ENCODE measurements at regions not wholly inside any gene's neighbourhood (a gene's known extent, or its start where the extent isn't known, plus 50 kb on each side); places are given as distances from the start of the nearest gene placed in this dataset.
"Not testable (repeated sequence)": the region's sequence is repeated elsewhere in the genome, so short reads cannot be mapped to it uniquely, and the experiment has no call there.

DNA sequence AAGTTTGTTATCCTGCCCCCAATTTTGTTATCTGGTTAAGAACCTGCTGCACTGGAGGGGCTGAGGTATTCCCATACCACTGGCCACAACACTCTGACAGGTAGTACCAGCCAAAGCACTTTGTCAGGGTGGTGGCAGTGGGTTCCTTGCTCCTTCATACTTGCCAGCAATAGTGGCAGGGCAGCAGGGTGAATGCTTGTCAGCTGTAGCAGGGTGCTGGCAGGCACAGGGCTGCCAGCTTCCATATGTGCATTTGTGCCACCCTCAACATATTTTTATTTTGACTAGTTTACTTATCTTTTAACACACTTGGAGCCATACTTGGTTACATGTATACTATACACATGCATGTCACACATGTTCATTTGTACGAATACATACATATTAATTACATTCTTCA, 294.0 kb upstream of the VWC2 start:
- DNase-seq (ENCODE audit: low read depth): no peak

DNA sequence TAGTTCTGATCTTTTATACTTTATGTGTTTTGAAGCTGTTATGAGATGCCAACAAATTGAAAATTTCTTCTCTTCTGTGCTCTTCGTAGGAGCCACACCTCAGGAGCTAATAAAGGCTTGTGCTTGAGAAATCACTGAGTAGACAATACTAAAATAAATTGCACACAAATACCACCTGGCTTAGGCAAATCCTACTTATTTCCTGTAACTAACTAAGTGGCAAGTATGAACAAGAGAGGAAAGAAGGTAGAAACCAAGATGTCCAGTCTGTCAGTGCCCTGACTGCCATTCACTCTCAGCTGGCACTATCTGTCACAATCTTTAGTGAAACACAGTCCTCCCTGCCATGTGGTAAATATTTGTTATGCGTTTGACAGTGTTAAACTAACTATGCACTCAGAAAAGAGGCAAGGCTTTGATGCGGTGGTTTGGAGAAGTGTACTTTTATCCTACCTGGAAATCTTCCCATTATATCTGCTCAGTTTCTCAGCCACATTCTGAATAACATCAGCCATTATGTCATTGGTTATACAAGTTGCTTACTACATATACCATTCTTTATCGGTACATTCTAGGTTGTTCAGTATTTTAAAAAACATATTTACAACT, 293.4 kb upstream of the VWC2 start:
- DNase-seq (ENCODE audit: low read depth): no peak

DNA sequence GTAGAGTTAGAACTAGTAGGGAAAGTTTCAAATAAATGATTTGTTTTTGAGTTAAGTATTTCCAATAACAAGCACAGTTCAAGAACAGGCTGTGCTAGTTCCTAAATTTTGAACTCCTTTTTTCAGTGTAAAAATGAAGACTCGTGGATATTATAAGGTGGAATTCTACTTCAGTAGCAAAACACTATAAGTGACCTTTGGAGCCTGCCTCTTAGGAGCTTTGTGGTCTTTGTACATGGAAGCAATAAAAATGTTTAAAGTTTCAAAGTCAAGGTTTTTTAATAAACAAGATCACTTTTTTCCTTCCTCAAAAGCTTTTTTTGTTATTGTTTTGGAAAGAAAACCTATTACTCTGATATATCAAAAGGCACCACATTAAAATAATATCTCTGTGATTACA, 292.4 kb upstream of the VWC2 start:
- DNase-seq (ENCODE audit: low read depth): no peak

DNA sequence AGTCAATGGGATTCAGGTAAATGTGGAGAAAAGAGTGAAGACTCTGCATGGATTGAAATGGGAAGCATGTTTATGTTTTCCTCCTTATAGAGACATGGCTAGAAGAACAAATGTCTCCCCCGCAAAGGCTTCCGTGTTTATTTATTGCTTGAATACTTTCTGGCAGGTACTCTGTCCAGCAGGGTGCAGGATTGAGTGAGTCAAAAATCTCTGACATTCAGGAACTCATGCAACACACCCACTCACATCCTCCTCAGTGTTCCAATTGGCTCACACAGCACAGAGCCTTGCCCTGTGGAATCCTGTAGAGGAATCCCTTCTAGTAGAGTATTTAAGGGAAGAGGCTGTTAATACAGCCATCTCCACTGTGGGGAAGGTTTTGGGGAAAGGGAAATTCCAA, 290.3 kb upstream of the VWC2 start:
- peak; percentile 9 for DNase-seq (ENCODE audit: low read depth)

DNA sequence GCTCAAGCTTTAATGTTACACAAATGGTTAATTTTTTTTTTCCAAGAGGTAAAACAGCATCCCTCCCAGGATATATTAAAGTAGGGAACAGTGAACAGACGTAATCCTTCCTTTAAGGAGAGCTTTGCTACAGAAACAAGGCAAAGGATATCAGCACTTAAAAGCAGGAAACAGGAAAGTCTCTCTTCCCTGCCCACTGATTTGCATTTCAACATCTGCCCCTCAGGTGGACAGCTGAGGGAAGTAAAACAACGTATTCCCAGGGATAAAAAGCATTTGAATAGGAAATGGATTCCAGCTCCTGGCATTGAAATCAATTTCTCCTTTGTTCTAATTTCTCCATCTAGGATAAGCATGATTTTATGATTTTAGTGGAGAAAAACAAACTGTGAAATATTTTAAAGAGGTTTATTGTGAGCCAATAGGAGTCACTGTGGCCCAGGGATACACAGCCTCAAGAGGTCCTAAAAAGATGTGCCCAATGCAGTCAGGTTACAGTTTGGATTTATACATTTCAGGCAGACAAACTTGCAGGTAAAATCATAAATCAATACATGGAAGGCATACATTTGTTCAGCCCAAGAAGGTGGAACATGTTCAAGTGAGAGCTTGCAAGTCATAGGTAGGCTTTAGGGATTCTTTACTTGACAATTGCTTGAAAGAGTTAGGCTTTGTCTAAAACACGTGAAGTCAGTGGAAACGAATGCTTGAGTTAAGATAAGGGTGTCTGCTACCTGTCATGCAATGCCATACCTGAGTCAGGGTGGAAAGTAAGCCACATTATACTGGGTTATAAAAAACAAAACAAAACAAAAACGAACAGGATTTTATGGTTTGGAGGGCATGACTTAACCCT, 286.2 kb upstream of the VWC2 start:
- DNase-seq (ENCODE audit: low read depth): no peak

DNA sequence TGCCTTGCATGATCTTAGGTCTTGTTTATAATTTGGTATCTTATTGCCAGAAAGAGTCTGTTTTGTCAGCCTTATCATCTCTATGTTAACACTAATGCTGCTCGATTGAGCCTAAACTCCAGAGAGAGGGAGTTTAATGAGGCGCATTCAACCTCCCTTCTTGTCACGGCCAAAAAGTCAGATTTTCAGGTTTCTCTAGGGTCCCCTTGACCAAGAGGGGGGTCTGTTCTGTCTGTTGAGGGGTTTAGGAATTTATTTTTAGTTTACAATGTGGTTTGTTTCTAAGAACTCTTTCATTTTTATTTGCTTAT, 285.7 kb upstream of the VWC2 start:
- no peak for DNase-seq (ENCODE audit: low read depth)

DNA sequence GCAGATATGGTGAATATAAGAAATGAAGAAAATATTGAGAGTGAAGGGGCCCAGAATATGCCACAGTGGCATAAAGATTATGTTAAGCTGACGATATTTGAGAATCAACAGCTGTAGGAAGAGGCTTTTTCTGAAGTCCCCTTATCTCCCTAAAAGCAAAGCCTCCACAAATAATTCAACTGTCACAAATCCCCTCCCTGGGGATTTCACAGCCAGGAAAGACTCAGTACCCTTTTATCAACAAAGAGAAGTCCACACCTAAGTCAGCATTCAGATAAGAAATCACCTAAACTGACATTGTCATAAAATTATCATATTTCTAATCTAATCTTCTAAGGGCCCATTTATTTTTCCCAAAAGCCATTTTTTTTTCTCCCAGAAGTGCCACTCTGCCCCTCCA, 284.9 kb upstream of the VWC2 start:
- DNase-seq (ENCODE audit: low read depth): no peak

DNA sequence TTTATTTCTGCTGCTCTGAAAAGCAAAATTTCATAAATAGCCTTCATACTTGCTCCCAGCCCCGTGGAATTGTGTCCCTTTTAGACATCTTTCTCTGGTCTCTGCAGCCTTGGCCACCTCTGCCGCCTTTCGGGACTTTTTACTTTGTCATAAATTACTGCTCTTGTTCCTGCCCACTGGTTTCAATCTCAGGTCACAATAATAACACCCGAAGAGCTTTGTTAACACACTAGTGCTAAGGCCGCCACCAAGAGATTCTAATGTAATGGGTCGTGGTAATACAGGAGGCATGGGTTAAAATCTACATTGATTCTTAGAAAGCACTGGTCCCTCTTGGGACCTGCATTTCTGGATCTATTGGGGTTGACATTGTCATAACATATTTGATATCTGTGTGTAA, 276.0 kb upstream of the VWC2 start:
- DNase-seq (ENCODE audit: low read depth): no peak

DNA sequence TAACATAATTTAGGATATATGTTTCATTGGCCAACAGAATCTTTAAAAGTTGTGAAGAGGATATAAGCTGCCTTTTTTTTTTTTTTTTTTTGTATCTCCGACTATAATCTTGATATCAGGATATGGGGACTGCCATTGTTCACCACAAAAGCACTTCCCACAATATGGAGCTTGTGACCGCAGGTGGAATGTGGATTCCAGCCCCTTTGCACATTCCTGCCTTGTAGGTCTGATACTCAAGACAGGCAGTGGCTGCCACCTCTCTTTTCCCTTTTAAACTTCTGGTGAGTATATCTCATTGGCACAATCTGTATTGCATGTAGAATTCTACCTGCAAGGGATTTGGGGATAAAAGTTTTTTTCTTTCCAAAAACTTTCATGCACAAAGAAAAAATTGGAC, 272.7 kb upstream of the VWC2 start:
- DNase-seq (ENCODE audit: low read depth): no peak

DNA sequence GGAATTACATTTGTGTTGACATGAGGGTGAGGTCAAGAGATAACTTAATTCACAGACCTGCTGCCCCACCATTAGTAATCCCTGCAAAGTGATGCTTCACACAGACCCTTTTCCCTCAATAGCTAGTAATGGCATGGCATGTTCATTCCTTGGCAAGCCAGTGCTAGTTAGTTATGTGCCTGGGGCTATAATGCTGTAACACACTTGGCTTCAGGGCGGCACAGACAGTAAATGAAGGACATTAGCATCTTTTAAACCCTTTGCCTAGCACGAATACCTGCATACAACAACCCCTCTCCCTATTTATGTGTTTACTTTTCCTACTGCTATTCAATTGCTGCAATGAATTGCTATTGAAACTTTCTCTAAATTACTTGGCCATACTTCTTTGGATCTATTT, 266.2 kb upstream of the VWC2 start:
- DNase-seq (ENCODE audit: low read depth): not testable (repeated sequence)

DNA sequence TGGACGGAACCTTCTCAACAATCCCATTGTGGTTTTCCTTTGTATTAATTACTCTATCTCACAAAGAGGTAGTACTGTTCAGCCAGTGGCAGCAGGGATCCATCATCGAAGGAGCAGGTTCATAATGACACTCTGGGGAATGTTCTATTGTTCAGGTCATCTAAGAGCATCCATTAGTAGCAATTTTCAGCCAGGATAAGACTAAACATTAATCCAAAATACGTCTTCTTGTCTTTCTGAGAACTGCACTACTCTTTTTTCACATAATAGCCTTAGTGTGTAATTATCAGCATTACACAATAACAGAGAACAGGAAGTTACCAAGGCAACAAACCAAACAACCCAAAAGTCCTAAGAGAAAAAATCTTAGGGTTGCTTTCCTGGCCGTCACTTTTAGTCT, 259.5 kb upstream of the VWC2 start:
- no peak for DNase-seq (ENCODE audit: low read depth)

DNA sequence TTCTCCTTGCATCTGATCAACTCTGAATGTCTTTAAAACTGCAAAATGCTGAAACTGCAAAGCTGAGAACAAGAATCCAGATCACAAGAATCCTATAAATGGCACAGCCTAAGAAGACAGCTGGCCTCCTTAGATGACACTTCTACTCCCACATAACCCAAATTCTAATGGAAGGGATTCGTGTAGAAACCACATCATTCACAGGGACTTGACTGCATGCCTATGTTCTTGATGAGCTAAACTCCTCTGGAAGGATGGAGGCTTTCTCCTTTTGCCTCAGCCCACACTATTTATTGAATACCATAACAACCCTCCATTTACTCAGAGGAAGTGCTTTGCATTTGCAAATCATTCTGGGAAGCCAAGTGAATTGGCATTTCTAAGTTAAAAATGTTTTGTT, 252.5 kb upstream of the VWC2 start:
- no peak for DNase-seq (ENCODE audit: low read depth)

DNA sequence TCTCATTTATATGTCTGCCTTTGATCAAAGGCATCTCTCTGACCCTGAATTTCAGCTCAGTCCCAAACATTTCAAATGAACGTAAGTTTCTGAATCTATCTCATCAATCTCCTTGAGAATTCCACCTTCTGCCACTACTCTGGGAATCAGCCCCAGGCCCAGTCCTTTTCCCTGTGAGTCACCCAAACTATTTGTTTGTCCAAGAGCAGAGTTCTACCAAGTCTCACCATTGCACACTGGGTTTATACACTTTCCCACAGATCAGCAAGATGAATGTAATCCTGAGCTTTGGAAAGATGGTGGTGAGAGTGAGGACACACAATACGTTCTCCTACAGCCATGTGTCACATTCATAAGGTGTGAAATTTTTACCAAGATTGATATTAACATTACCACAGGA, 251.3 kb upstream of the VWC2 start:
- peak; percentile 2 for DNase-seq (ENCODE audit: low read depth)

DNA sequence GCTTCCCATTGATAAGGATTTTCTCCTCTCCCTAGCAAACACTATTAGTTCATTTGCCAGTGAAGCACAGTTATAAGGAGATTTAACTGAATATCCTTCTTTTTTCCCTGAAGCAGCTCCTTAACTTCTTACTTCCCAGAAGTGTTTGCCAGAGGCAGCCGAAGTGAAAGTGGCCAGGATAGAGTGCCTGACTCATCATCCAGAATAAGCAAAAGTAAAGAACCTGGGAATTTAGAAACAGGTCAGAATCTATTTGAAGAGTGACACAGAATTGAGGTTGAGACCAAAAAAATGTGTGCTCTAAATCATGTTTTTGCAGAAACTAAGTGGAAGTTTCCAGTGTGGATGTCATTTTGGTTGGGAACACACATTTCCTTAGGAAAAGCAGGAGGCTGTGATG, 249.6 kb upstream of the VWC2 start:
- peak; percentile 1 for DNase-seq (ENCODE audit: low read depth)

DNA sequence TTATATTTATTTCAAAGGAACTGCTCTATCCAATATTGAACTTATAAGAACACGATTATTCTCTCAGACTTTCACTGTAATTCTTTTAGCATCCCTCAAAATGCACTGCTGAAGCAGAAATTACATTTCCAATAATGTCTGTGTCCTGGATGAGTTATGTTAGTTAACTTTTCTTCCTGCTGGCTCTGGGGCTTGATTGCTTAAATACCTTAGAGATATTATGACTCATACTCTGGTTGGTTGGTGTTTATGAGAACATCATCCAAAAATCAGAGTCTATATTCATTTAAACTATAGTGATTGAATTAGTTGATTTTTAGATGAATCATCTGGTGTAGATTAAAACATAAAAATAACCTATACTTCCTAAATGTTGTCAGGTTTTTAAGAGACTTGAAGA, 246.3 kb upstream of the VWC2 start:
- DNase-seq (ENCODE audit: low read depth): no peak

DNA sequence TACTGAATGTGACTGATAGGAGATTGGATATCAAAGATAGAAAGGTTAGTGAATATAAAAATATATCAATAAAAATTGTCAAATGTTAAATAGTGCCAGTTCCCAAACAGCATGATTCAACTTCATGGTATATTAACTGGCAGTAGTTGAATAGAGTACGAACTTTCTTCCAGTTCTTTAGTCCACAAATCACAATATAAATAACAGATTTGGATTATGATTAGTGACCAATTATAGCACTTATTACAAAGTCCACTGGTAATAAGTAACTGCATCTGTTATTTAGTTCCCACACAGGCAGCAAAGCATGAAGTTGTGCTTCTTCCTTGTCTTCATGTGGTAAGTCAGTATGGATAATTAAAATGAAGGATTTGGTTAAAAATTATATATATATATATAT, 243.0 kb upstream of the VWC2 start:
- DNase-seq (ENCODE audit: low read depth): no peak

DNA sequence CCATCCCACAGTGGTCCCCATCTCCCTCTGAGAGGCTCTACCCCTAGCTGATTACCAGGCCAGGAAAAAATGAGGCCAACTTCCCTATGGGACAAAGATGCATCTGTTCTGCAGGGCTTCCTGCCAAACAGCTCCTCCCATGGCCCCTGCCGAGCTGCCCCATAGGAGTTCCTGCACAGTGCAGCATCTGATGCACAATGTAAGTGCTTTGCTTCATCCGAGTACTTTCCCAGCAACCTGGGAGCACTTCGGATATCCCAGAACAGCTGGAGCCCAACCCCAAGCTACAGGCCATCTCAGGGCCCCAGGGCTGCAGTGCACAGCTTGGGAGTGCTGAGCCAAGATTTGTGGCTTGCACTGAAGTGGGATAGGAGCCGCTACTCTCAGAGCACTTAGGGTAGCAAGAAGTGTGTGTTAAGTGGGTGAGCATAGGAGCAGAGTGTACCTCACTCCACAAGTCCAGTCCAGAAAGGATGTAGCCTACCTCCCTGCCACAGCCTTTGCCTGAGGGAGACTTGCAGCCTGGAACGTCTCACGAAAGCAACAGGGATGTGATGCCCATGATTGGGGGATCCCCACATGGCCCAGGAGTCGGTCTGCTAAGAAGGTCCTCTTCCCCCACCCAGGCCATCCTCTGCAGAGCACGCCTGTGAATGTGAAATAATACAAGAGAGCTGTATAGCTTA, 209.6 kb upstream of the VWC2 start:
- no peak for DNase-seq (ENCODE audit: low read depth)

DNA sequence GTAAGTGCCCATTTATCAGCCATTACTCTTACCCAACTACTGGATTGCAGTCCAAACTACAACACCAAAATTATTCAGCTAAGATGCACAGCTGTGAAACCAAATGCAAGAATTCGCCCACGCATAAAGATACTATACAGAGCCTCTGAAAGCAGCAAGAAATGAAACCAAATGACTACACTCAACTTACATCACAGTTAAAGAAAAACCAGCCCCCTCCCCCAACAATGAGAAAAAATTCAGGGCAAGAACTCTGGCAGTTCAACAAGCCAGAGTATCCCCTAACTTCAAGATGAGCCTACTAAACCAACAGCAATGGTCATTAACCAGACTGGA, 209.1 kb upstream of the VWC2 start:
- DNase-seq (ENCODE audit: low read depth): no peak

DNA sequence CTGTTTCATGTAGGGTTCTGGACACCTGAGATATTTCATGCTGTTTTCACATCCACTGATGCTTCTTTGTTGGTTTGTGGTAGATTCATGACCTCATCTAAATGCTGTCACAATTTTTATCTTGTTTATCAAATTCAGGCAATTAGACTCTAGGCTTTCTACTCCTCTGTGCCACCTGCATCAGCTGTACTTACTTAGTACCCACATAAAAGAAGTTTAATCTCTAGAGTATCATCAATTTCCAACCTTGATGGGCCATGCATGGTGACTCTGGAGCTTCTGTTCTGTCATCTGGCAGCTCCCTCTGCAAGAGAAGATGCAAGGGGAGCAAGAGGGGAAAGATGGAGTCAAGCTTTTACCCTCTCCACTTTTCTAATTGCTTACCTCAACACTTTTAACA, 195.9 kb upstream of the VWC2 start:
- DNase-seq (ENCODE audit: low read depth): no peak

DNA sequence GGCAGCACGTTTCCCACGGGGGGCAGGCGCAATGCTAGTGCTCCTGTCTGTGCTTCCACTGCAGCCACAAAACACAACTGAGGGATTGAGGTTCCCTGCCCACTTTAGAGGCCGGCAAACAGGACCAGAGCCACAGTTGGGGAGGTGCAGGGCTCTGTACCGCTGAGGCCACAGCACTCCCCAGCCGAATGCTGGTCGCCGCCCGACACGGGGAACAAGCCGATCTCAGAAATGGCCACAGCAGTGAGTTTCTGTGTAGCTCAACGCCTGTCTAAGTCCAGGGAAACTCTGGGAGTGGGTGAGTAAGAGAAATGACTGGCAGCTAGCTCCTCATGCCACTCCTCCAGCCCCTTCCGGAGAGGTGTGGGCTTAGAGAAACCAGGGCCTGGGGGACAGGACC, 194.0 kb upstream of the VWC2 start:
- DNase-seq (ENCODE audit: low read depth): no peak

DNA sequence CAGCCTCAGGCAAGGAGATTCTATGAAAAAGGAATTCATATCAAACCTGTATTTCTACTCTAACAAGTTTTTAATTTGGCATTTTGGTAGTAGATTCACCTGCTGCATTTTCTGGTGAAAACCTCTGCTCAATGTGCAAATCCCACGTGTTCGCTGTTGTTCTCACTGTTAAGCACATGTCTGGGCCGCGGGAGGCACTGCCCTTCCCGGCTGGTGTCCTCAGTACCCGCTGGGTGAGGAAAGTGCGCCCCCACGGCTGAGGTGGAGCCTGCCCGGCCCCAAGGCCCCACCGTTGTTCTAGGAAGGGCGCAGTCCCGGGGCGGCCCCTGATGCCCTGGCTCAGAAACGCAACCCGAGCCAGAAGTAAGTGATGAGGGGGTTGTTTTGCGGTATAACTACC, 193.4 kb upstream of the VWC2 start:
- peak; percentile 13 for DNase-seq (ENCODE audit: low read depth)

DNA sequence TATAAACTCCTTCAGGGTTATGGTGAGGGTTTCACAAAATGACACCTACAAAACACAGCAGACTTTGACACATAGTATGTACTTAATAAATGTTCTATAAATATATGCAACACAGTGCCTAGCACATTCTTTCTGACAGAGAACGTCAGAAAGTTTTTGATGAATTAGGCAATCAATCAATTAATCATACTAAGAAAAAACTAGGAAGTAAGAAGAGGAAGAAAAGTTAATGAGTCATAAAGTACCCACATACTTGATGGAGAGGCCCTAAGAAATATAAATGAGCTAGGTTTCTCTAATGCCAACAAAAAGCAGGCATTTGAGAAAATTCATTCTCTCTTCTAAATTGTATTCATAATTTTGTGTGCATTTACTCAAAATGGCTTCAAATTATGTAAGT, 192.7 kb upstream of the VWC2 start:
- DNase-seq (ENCODE audit: low read depth): no peak

DNA sequence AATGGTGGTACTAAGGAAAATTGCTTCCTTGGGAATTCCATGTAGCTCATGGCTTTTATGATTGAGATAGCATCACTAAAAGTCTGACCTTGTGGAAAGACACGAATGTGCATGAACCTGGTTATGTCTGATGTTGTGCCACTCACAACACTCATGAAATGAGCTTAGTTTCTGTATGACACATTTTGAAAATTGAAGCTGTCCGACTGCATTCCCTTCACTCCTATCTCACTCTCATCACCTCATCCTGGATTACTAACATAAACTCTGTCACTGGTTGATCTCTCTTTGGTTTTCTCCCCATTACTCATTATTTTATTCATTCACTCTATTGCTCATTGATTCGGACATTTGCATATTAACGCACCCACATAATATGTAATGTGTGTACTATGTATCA, 190.0 kb upstream of the VWC2 start:
- no peak for DNase-seq (ENCODE audit: low read depth)

Measured in HT1080 (cell line).